Ascending aorta (tissue), 2 donors: ENCODE measurements at regions not wholly inside any gene's neighbourhood (a gene's known extent, or its start where the extent isn't known, plus 50 kb on each side); places are given as distances from the start of the nearest gene placed in this dataset.
"Not testable (repeated sequence)": the region's sequence is repeated elsewhere in the genome, so short reads cannot be mapped to it uniquely, and the experiment has no call there.

Experiments
- DNase-seq, 2 donors: peaks; one replicate each; pipeline ENCODE4 v3.0.0-alpha.2; 2019; ENCODE audit warnings: low spot score in 2 of 2
- H3K27ac ChIP-seq, 2 donors: fragments of 200-600 bp; sonication (generic); one replicate each; pipeline ENCODE4 v1.5.1; 2016 to 2017; ENCODE audit warnings: mild to moderate bottlenecking in 1 of 2
- H3K27me3 ChIP-seq: fragments of 200-600 bp; sonication (generic); one replicate; pipeline ENCODE4 v1.5.1; 2017
- H3K36me3 ChIP-seq, 2 donors: fragments of 200-600 bp; sonication (generic); one replicate each; pipeline ENCODE4 v1.5.1; 2016
- H3K4me1 ChIP-seq, 2 donors: fragments of 200-600 bp; sonication (generic); one replicate each; pipeline ENCODE4 v1.5.1; 2016 to 2017; ENCODE audit warnings: mild to moderate bottlenecking in 1 of 2
- H3K4me3 ChIP-seq, 2 donors: fragments of 200-600 bp; sonication (generic); one replicate each; pipeline ENCODE4 v1.5.1; 2016 to 2017; ENCODE audit warnings: mild to moderate bottlenecking in 1 of 2
- H3K9me3 ChIP-seq, 2 donors: fragments of 200-600 bp; sonication (generic); one replicate each; pipeline ENCODE4 v1.5.1; 2016
- intact Hi-C: fragments of 100-400 bp; cut with DNase I; formaldehyde crosslinking; loops from one replicate; pipeline ENCODE4 v1.15.1; 2023
- TF ChIP-seq, protein P1 (sequence below), 3 experiments: fragments of 200-600 bp in 2 of 3; fragments of 450-650 bp in 1 of 3; sonication (generic) in 2 of 3; IDR thresholded peaks; one replicate each; pipeline ENCODE4 v1.5.1; 2016 to 2019; ENCODE audit warnings: antibody characterized with exemption in 3 of 3, mild to moderate bottlenecking in 1 of 3, moderate library complexity in 1 of 3

DNA sequence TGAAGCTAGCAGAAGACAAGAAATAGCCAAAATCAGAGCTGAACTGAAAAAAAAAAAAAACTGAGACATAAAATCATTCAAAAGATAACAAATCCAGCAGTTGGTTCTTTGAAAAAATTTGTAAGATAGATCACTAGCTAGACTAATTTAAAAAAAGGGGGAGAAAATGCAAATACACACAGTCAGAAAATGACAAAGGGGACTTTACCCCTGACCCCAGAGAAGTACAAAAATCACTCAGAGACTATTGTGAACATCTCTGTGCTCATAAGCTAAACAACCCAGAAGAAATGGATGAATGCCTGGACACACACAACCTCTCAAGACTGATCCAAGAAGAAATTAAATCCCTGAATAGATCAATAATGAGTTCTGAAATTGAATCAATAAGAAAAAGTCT lies 914.3 kb upstream of the API5 start:
- intact Hi-C loops, result no loop called here

GRCh38 chr11:42407341-42407740 lies 904.5 kb upstream of the API5 start:
- intact Hi-C loops, result no loop called here
- TF ChIP-seq, protein P1, sequence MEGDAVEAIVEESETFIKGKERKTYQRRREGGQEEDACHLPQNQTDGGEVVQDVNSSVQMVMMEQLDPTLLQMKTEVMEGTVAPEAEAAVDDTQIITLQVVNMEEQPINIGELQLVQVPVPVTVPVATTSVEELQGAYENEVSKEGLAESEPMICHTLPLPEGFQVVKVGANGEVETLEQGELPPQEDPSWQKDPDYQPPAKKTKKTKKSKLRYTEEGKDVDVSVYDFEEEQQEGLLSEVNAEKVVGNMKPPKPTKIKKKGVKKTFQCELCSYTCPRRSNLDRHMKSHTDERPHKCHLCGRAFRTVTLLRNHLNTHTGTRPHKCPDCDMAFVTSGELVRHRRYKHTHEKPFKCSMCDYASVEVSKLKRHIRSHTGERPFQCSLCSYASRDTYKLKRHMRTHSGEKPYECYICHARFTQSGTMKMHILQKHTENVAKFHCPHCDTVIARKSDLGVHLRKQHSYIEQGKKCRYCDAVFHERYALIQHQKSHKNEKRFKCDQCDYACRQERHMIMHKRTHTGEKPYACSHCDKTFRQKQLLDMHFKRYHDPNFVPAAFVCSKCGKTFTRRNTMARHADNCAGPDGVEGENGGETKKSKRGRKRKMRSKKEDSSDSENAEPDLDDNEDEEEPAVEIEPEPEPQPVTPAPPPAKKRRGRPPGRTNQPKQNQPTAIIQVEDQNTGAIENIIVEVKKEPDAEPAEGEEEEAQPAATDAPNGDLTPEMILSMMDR (IDR thresholded peaks at IDR 0.05), result no peak
- no peak overlapping the region for H3K27ac ChIP-seq
- no peaks in the 10 kb centered on the region for H3K27me3 ChIP-seq
- no peaks in the 10 kb centered on the region for H3K4me1 ChIP-seq
- no peak for DNase-seq
- no peak overlapping the region for H3K4me3 ChIP-seq
- H3K9me3 ChIP-seq, result no peaks in the 10 kb centered on the region
- no peaks in the 10 kb centered on the region for H3K36me3 ChIP-seq

More for the DNA sequence above, 914.3 kb upstream of the API5 start:
- Histone ChIP-seq H3K9me3 (no peaks in the 10 kb centered on the region), H3K27me3 (no peaks in the 10 kb centered on the region), H3K4me1 (no peaks in the 10 kb centered on the region), H3K27ac (no peak overlapping the region), H3K36me3 (no peaks in the 10 kb centered on the region), H3K4me3 (no peak overlapping the region)
- DNase-seq, result no peak
- TF ChIP-seq, protein P1 (IDR thresholded peaks at IDR 0.05), result no peak

DNA sequence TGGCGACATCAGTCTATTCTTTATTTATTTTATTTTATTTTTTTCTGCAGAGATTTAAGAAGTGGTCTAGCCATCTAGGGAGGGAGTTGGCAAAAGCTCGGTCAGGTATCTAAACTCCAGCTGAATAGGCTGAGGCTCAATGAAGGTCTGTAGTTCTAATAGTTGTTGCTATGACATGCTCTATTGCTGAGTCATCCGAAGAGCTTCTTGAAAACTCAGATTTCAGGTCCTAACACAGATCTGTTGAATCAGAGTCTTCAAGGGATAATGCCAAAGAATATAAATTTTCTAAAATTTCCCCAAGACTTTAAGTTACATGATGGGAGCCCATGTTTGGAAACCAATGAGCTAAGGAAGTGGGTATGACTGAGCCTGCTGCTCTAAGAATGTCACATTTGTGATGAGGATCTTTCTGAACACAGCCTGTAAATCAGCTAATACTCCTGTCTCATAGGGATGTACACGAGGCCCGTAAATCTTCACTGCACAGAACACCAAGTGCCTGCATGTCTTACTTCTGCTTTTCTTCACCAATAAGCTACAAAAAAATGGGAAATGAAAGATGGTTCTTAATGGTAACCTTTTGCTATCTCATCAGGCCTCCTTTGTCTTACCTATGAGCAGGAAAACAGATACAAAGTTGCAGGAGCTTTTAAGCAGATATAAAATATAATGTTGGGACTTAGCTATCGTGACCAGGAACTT lies 901.4 kb upstream of the API5 start:
- Histone ChIP-seq H3K27me3 (no peaks in the 10 kb centered on the region), H3K36me3 (no peaks in the 10 kb centered on the region), H3K4me3 (no peak overlapping the region), H3K27ac (no peak overlapping the region), H3K9me3 (no peaks in the 10 kb centered on the region), H3K4me1 (no peaks in the 10 kb centered on the region)
- TF ChIP-seq, protein P1 (IDR thresholded peaks at IDR 0.05), result no peak
- no peak for DNase-seq
- intact Hi-C loops, result no loop called here

DNA sequence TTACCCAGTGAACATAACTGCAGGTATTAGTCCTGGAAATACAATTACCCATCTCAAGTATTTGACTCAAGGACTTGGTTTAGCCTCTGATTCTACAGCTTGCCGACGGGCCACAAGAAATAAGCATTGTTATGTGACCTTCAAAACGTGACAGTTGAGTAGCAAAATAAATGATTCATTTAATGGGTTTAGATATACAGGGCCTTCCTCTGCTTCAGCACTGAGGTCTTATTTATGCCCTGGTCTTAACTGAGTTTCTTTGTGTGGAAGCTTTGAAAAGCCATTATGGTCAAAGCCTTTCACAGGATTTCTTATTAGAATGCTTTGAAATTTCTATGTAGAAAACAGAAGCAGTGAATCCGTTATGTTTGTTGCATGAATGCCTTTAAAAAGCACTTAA lies 899.2 kb upstream of the API5 start:
- no peak for DNase-seq

DNA sequence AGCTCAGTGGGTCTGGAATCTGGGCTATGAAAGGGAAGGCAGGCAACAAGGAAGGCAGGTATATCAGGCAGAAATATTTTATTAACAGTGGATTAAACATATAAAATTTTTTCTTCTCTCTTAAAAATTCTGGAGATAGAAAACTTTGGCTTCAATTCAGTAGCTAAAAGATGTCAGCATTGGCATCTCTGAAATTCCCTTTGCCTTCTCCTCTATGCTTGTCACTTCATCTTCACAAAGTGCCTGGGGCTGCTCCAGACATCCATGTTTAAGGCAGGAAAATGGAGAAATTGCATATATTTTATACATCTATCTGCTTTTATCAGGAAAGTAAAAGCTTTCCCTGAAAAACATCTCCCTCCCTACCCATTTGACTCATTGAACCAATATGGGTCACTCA lies 894.1 kb upstream of the API5 start:
- intact Hi-C loops, result no loop called here
- H3K4me1 ChIP-seq, result no peaks in the 10 kb centered on the region
- no peaks in the 10 kb centered on the region for H3K27me3 ChIP-seq
- H3K27ac ChIP-seq, result no peak overlapping the region
- no peak overlapping the region for H3K4me3 ChIP-seq
- TF ChIP-seq, protein P1 (IDR thresholded peaks at IDR 0.05), result no peak
- H3K36me3 ChIP-seq, result no peaks in the 10 kb centered on the region
- H3K9me3 ChIP-seq, result no peaks in the 10 kb centered on the region
- no peak for DNase-seq

More for the DNA sequence above, 899.2 kb upstream of the API5 start:
- Histone ChIP-seq H3K4me3 (no peak overlapping the region), H3K4me1 (no peaks in the 10 kb centered on the region), H3K9me3 (no peaks in the 10 kb centered on the region), H3K27me3 (no peaks in the 10 kb centered on the region), H3K27ac (no peak overlapping the region), H3K36me3 (no peaks in the 10 kb centered on the region)
- TF ChIP-seq, protein P1 (IDR thresholded peaks at IDR 0.05), result no peak
- intact Hi-C loops, result no loop called here

- H3K9me3 ChIP-seq, result no peaks in the 10 kb centered on the region
- no peaks in the 10 kb centered on the region for H3K4me1 ChIP-seq
- no peak overlapping the region for H3K27ac ChIP-seq
- no peak for DNase-seq
- no peak overlapping the region for H3K4me3 ChIP-seq
- no peaks in the 10 kb centered on the region for H3K27me3 ChIP-seq
- TF ChIP-seq, protein P1 (IDR thresholded peaks at IDR 0.05), result no peak
- intact Hi-C loops, result no loop called here
- H3K36me3 ChIP-seq, result no peaks in the 10 kb centered on the region
Observed at GRCh38 chr11:42422090-42422489, 889.7 kb upstream of the API5 start.

- H3K4me1 ChIP-seq, intact Hi-C loops, H3K27ac ChIP-seq, DNase-seq, H3K27me3 ChIP-seq, H3K4me3 ChIP-seq, H3K36me3 ChIP-seq, H3K9me3 ChIP-seq: not testable (repeated sequence)
Observed at GRCh38 chr11:42434911-42435310, 876.9 kb upstream of the API5 start.
